Activated CD8-positive, alpha-beta memory T cell treated with anti-CD3 and anti-CD28 coated beads, Interleukin-2, amount 10 ng/mL, durations not matched to agents 7 days and 5 days (primary cell): ENCODE measurements at regions not wholly inside any gene's neighbourhood (a gene's known extent, or its start where the extent isn't known, plus 50 kb on each side); places are given as distances from the start of the nearest gene placed in this dataset.
"Not testable (repeated sequence)": the region's sequence is repeated elsewhere in the genome, so short reads cannot be mapped to it uniquely, and the experiment has no call there.

ENCODE experiments used
- ATAC-seq: fragments of 150-1000 bp; cut with Tn5 transposase; one replicate; pipeline ENCODE4 v1.10.0; 2021; ENCODE audit warnings: moderate library complexity
- CTCF ChIA-PET: fragments of 350-600 bp; sonication (Branson Sonifier 250); formaldehyde crosslinking; loops from one replicate; lab custom pipeline; 2021; ENCODE audit warnings: antibody characterized with exemption; lab: Charles Lee
- DNase-seq: peaks from one replicate; pipeline ENCODE4 v3.0.0-alpha.2; 2020
- H3K27ac Mint-ChIP-seq: one replicate; pipeline ENCODE4 v1.8.0; 2021; ENCODE audit warnings: mild to moderate bottlenecking, mixed read lengths
- H3K27me3 Mint-ChIP-seq: one replicate; pipeline ENCODE4 v1.8.0; 2021; ENCODE audit warnings: mixed read lengths
- H3K36me3 Mint-ChIP-seq: one replicate; pipeline ENCODE4 v1.8.0; 2021; ENCODE audit warnings: mild to moderate bottlenecking, mixed read lengths
- H3K4me1 Mint-ChIP-seq: one replicate; pipeline ENCODE4 v1.8.0; 2021; ENCODE audit warnings: mixed read lengths
- H3K4me3 Mint-ChIP-seq: one replicate; pipeline ENCODE4 v1.8.0; 2021; ENCODE audit warnings: mild to moderate bottlenecking, moderate library complexity, mixed read lengths
- H3K9me3 Mint-ChIP-seq: one replicate; pipeline ENCODE4 v1.8.0; 2022; ENCODE audit warnings: low read depth, mixed read lengths

GRCh38 chr9:115810166-115810565 lies 343.4 kb upstream of the PAPPA start:
- Mint-ChIP-seq H3K9me3 (no peaks in the 10 kb centered on the region), H3K27ac (no peak overlapping the region), H3K27me3 (no peaks in the 10 kb centered on the region), H3K4me3 (no peak overlapping the region), H3K36me3 (no peaks in the 10 kb centered on the region), H3K4me1 (no peaks in the 10 kb centered on the region)
- DNase-seq, result no peak
- ATAC-seq, result no peak
- CTCF ChIA-PET, result no interaction called here

GRCh38 chr9:115814081-115814480 lies 339.5 kb upstream of the PAPPA start:
- no peaks in the 10 kb centered on the region for H3K4me1 Mint-ChIP-seq
- H3K27ac Mint-ChIP-seq, result no peak overlapping the region
- H3K27me3 Mint-ChIP-seq, result no peaks in the 10 kb centered on the region
- no peak for DNase-seq
- H3K9me3 Mint-ChIP-seq, result no peaks in the 10 kb centered on the region
- ATAC-seq, result no peak
- no peak overlapping the region for H3K4me3 Mint-ChIP-seq
- CTCF ChIA-PET, result no interaction called here
- H3K36me3 Mint-ChIP-seq, result no peaks in the 10 kb centered on the region

DNA sequence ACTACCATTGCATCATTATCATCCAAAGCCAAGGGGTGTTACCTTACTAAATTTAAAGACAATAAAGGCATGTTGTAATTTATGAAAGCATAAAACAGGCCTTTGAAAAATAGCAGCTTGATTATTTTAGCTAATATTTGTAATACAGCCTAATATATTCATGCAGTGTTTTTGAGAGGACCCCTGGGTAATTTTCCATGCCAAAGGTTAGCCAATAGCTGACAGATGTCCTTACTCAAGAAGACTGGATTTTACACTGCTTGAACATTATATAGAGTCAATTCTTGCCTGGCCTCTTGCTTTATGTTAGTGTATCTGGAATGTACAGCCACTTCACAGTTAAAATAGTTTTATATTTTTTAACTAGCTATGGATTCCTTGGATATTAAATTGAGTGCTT lies 337.8 kb upstream of the PAPPA start:
- no peak overlapping the region for H3K27ac Mint-ChIP-seq
- H3K4me3 Mint-ChIP-seq, result no peak overlapping the region
- no peaks in the 10 kb centered on the region for H3K36me3 Mint-ChIP-seq
- H3K4me1 Mint-ChIP-seq, result no peaks in the 10 kb centered on the region
- ATAC-seq, result no peak
- no peaks in the 10 kb centered on the region for H3K9me3 Mint-ChIP-seq
- no peaks in the 10 kb centered on the region for H3K27me3 Mint-ChIP-seq
- DNase-seq, result no peak
- CTCF ChIA-PET, result no interaction called here

- ATAC-seq, H3K27ac Mint-ChIP-seq, H3K27me3 Mint-ChIP-seq, H3K9me3 Mint-ChIP-seq, H3K36me3 Mint-ChIP-seq, H3K4me1 Mint-ChIP-seq, CTCF ChIA-PET, H3K4me3 Mint-ChIP-seq, DNase-seq: not testable (repeated sequence)
Measured at GRCh38 chr9:115818651-115819050, 334.9 kb upstream of the PAPPA start.

DNA sequence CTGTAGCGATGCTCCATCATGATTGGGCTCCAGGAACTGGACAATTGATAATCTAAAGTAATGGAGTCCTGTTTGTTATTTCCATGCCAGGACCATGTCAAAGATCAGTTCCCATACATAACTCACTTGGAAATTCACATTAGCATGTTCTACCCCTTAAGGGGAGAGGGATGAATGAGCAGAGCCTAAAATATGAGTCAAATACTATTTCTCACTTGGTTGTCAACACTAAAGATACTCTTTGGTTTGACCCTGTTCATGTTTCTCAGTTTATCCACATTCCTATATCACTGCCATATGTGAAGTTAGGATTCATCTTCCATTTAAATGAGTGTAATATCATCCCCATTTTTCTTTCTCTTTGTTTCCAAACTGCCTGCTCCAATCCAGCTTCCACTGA lies 321.6 kb upstream of the PAPPA start:
- no peaks in the 10 kb centered on the region for H3K4me1 Mint-ChIP-seq
- H3K36me3 Mint-ChIP-seq, result no peaks in the 10 kb centered on the region
- DNase-seq (no peak), ATAC-seq (no peak)
- H3K9me3 Mint-ChIP-seq, result peaks cover 4% of the 10 kb centered on the region
- CTCF ChIA-PET, result no interaction called here
- H3K27me3 Mint-ChIP-seq, result no peaks in the 10 kb centered on the region
- no peak overlapping the region for H3K27ac Mint-ChIP-seq
- H3K4me3 Mint-ChIP-seq, result no peak overlapping the region

DNA sequence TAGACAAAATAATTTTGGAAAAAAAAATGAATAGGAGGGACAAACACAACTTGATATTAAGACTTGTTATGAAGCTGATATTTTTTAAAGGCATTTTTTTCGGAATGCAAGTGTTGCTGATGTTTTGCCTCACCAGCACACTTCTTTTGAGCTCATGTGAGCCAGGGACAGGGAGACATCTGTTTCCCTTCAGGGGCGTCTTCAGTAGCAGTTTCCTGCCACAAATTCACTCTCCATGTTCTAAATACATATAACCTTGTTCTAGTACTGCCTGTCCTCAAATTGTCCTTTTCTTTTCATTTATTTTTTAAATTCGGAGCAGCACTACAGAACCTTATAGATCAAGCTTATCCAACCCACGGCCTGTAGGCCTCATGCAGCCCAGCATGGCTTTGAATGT lies 316.0 kb upstream of the PAPPA start:
- Mint-ChIP-seq H3K27me3 (no peaks in the 10 kb centered on the region), H3K4me3 (no peak overlapping the region), H3K36me3 (no peaks in the 10 kb centered on the region), H3K27ac (no peak overlapping the region), H3K9me3 (peaks cover 5% of the 10 kb centered on the region), H3K4me1 (no peaks in the 10 kb centered on the region)
- CTCF ChIA-PET, result no interaction called here
- DNase-seq (no peak), ATAC-seq (no peak)

DNA sequence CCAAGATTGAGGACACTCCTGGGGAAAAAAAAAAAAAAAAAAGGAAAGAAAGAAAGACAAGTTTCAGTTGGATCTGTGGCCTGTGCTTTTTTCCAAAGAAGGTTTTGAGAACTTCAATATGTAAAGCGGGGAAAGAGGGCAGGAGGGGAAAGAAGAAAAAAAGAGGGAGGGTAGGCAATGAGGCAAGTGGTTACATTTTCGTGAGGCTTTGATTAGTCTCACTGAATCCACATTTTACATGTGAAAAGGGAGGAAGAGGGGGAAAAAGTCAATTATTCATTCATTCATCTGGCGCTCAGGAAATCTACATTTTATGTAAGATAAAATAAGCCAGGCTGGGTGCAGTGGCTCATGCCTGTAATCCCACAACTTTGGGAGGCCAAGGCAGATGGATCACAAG lies 315.2 kb upstream of the PAPPA start:
- Mint-ChIP-seq H3K27me3 (no peaks in the 10 kb centered on the region), H3K27ac (no peak overlapping the region), H3K36me3 (no peaks in the 10 kb centered on the region), H3K9me3 (peaks cover 5% of the 10 kb centered on the region), H3K4me1 (no peaks in the 10 kb centered on the region), H3K4me3 (no peak overlapping the region)
- ATAC-seq (no peak), DNase-seq (no peak)
- CTCF ChIA-PET, result no interaction called here

- CTCF ChIA-PET, H3K27ac Mint-ChIP-seq, H3K9me3 Mint-ChIP-seq, H3K4me1 Mint-ChIP-seq, H3K36me3 Mint-ChIP-seq, H3K4me3 Mint-ChIP-seq, DNase-seq, H3K27me3 Mint-ChIP-seq, ATAC-seq: not testable (repeated sequence)
Measured at GRCh38 chr9:115844433-115844832, 309.2 kb upstream of the PAPPA start.

DNA sequence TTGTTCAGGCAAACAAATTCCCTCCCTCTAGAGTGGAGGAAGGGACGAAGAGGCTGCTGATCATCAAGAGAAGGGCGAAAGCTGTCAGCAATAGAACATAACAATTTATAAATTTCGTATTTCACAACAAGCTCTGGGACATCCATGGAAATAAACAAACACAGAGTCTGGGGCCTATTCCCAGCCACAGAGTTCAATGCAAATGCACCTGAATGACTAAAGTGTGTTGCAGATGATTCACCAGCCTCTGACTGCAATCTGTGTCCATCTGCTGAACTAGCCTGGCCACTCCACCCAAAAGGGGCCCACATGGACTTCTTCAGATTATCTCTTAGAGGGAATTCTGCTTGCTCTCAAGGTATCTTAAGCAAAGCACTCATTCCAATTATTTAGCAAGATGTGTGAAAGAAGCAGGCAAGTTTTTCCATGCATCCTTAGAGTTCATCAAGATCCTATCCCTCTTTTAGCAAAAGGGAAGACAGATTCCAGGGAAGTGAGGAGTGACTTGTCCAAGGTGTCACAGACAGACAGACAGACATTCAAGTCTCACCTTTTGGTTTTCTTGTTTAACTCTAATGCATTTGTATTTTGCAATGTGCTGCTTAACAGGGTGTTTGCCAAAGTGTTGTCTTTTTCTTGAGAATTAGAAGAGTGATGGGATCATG lies 307.8 kb upstream of the PAPPA start:
- Mint-ChIP-seq H3K4me1 (no peaks in the 10 kb centered on the region), H3K27me3 (no peaks in the 10 kb centered on the region), H3K36me3 (no peaks in the 10 kb centered on the region), H3K4me3 (no peak overlapping the region), H3K9me3 (peaks cover under 1% of the 10 kb centered on the region), H3K27ac (no peak overlapping the region)
- DNase-seq, result no peak
- CTCF ChIA-PET, result no interaction called here
- no peak for ATAC-seq

- CTCF ChIA-PET, result no interaction called here
- no peaks in the 10 kb centered on the region for H3K27me3 Mint-ChIP-seq
- no peak overlapping the region for H3K27ac Mint-ChIP-seq
- H3K36me3 Mint-ChIP-seq, result no peaks in the 10 kb centered on the region
- DNase-seq, result no peak
- no peaks in the 10 kb centered on the region for H3K4me1 Mint-ChIP-seq
- H3K9me3 Mint-ChIP-seq, result peaks cover 2% of the 10 kb centered on the region
- H3K4me3 Mint-ChIP-seq, result no peak overlapping the region
- ATAC-seq, result no peak
Measured at GRCh38 chr9:115847216-115847615, 306.4 kb upstream of the PAPPA start.

DNA sequence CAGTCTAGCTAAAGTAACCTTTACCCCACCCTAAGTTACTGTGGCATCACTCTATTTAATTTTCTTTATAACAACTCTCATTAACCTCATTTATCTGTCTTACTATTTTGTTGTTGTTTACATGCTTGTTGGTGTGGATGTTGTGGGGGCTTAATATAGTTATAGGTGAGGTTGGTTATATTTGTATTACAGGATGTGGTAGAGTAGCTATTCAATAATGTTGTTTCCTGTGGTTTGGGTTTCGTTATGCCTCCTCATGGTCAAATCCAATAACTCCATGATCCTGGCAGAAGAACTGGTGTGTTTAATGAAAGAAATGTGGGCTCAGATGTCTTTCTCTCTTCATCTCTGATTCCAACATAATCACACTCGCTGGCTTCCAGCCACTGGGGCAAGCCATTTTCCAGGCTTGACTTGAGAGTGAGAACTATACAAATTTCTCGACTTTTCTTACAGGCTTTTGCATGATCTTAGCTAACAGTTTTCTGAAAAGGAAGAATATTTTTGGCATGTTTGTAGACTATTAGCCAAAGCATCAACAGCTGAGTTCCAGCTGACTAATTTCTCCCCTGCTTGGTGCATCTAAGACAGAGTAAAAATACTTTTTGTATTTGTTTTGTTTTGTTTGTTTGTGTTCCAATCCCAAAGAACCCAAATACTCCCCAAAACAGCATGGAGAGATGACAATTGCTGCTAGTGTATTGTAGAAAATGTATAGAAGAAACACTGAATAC lies 303.7 kb upstream of the PAPPA start:
- Mint-ChIP-seq H3K9me3 (peaks cover 2% of the 10 kb centered on the region), H3K36me3 (no peaks in the 10 kb centered on the region), H3K27ac (no peak overlapping the region), H3K4me3 (no peak overlapping the region), H3K4me1 (no peaks in the 10 kb centered on the region), H3K27me3 (no peaks in the 10 kb centered on the region)
- ATAC-seq (no peak), DNase-seq (no peak)
- CTCF ChIA-PET, result no interaction called here

DNA sequence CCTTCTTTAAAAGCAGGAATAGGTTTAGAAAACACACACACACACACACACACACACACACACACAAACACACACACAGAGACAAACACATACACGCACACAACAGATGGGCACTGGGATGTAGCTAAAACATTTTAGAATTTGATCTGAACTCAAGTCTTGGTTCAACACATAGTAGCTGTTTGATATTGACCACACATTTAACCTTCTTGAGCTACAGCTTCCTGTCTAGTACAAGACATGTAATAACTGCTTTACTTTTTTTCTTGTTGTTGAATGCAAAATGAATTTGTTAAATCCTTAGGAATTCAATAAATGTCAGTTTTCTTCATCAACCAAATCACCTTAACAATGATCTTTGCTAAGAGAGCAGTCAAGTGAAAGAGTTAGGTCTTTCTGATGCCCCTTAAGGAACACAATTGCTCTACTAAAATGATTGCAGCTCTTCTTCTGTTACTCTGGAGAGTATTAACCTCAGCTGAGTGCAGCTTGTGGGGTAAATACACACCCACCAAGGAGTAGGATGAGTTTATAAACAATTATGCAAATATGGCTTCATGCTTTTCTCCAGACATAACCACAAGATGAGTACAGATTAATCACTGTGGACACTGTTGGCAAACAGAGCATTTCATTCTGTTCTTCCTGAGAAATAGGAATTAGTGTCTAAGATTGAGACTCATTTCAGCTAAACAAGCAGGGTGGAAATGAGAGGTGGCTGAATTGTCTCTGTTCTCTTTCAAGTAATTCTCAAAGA lies 302.9 kb upstream of the PAPPA start:
- no peak for DNase-seq

DNA sequence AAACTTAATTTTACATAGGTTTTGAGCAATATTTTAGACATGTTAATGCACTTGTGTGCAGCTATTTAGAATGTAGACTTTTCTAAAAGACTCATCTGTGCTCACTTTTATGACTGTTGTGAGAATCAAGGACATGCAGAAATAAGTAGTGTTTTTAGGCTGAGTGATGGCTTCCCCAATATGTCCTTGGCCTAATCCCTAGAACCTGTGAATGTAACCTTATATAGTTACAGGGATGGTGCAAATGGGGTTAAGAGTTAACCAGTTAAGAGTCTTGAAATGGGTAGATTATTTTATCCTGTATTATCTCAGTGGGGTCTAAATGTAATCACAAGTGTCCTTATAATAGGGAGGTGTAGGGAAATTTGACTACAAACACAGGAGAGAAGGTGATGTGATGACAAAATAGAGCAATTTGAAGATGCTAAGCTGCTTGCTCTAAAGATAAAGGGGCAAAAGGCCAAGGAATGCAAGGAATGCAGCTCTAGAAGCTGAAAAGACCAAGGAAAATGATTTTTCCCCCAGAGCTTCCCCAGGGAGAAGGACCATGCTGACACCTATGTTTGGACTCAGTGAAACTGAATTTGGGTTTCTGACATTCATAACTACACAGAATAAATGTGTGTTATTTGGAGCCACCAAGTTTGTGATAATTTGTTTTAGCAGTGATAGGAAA lies 298.0 kb upstream of the PAPPA start:
- CTCF ChIA-PET, result no interaction called here
- no peak for ATAC-seq
- H3K36me3 Mint-ChIP-seq, result no peaks in the 10 kb centered on the region
- H3K27ac Mint-ChIP-seq, result no peak overlapping the region
- H3K4me1 Mint-ChIP-seq, result no peaks in the 10 kb centered on the region
- no peak overlapping the region for H3K4me3 Mint-ChIP-seq
- no peaks in the 10 kb centered on the region for H3K27me3 Mint-ChIP-seq
- H3K9me3 Mint-ChIP-seq, result peaks cover 2% of the 10 kb centered on the region
- no peak for DNase-seq

More for the DNA sequence above, 302.9 kb upstream of the PAPPA start:
- H3K27ac Mint-ChIP-seq, result no peak overlapping the region
- no peaks in the 10 kb centered on the region for H3K36me3 Mint-ChIP-seq
- H3K4me3 Mint-ChIP-seq, result no peak overlapping the region
- H3K27me3 Mint-ChIP-seq, result no peaks in the 10 kb centered on the region
- peaks cover 2% of the 10 kb centered on the region for H3K9me3 Mint-ChIP-seq
- ATAC-seq, result no peak
- CTCF ChIA-PET, result interaction anchor here (0.7 kb wide), 1 partner anchor 11 kb away, joined by 3 read pairs; no protein-coding TSS in a partner anchor
- H3K4me1 Mint-ChIP-seq, result no peaks in the 10 kb centered on the region
